Mesendoderm (in vitro differentiated cells): ENCODE measurements at regions not wholly inside any gene's neighbourhood (a gene's known extent, or its start where the extent isn't known, plus 50 kb on each side); places are given as distances from the start of the nearest gene placed in this dataset.

Source experiments
- DNase-seq: peaks from one replicate; pipeline ENCODE4 v3.0.0; 2013
- H2AK5ac ChIP-seq: 2 replicates; pipeline ENCODE4 v1.6.1; 2013; ENCODE audit warnings: low read length, inconsistent platforms
- H2BK120ac ChIP-seq: 2 replicates; pipeline ENCODE4 v1.6.1; 2013; ENCODE audit warnings: low read depth, mild to moderate bottlenecking, low read length, moderate library complexity, mixed read lengths
- H2BK15ac ChIP-seq: replicated peaks from 2 replicates; pipeline ENCODE4 v1.6.1; 2013; ENCODE audit warnings: low read depth, mild to moderate bottlenecking, moderate library complexity
- H2BK5ac ChIP-seq: 2 replicates; pipeline ENCODE4 v1.6.1; 2013; ENCODE audit warnings: low read length, inconsistent platforms
- H3K18ac ChIP-seq: 2 replicates; pipeline ENCODE4 v1.6.1; 2013; ENCODE audit warnings: mild to moderate bottlenecking, low read length, mixed read lengths
- H3K23ac ChIP-seq: one replicate; pipeline ENCODE4 v1.6.1; 2013; ENCODE audit warnings: low read length
- H3K27ac ChIP-seq: 2 replicates; pipeline ENCODE4 v1.5.1; 2013; ENCODE audit warnings: low read depth, mild to moderate bottlenecking, inconsistent platforms, low read length, moderate library complexity
- H3K27me3 ChIP-seq: 2 replicates; pipeline ENCODE4 v1.6.1; 2013; ENCODE audit warnings: low read length, control low read depth, mild to moderate bottlenecking, inconsistent platforms; ENCODE audit not compliant: insufficient read depth, poor library complexity
- H3K36me3 ChIP-seq: 2 replicates; pipeline ENCODE4 v1.6.1; 2013; ENCODE audit warnings: low read length, inconsistent platforms; ENCODE audit not compliant: control insufficient read depth, insufficient read depth
- H3K4ac ChIP-seq: one replicate; pipeline ENCODE4 v1.6.1; 2013; ENCODE audit warnings: low read depth, mild to moderate bottlenecking, low read length, moderate library complexity
- H3K4me1 ChIP-seq: 2 replicates; pipeline ENCODE4 v1.6.1; 2013; ENCODE audit warnings: low read depth, low read length, inconsistent platforms; ENCODE audit not compliant: control insufficient read depth
- H3K4me2 ChIP-seq: 2 replicates; pipeline ENCODE4 v1.6.1; 2013; ENCODE audit warnings: low read length
- H3K4me3 ChIP-seq: 2 replicates; pipeline ENCODE4 v1.5.1; 2013; ENCODE audit warnings: mild to moderate bottlenecking, low read length
- H3K56ac ChIP-seq: one replicate; pipeline ENCODE4 v1.6.1; 2013; ENCODE audit warnings: low read length
- H3K79me1 ChIP-seq: 2 replicates; pipeline ENCODE4 v1.6.1; 2013; ENCODE audit warnings: low read length, inconsistent platforms
- H3K79me2 ChIP-seq: 2 replicates; pipeline ENCODE4 v1.6.1; 2013; ENCODE audit warnings: mild to moderate bottlenecking, low read length; ENCODE audit not compliant: control insufficient read depth, insufficient read depth
- H3K9ac ChIP-seq: 2 replicates; pipeline ENCODE4 v1.6.1; 2013; ENCODE audit warnings: low read length, inconsistent platforms
- H4K5ac ChIP-seq: one replicate; pipeline ENCODE4 v1.6.1; 2013; ENCODE audit warnings: low read length
- H4K8ac ChIP-seq: one replicate; pipeline ENCODE4 v1.6.1; 2013; ENCODE audit warnings: low read depth, mild to moderate bottlenecking, control low read depth, low read length, moderate library complexity
- WGBS: extraction: QIAGEN DNeasy Blood & Tissue Kit; methylation state at CpG from one replicate; pipeline ENCODE4 v1.1.7; 2013; ENCODE audit warnings: low lambda C conversion rate, missing lambda C conversion rate; ENCODE audit not compliant: insufficient coverage; ENCODE audit errors: extremely low coverage; 5-methylcytosine and 5-hydroxymethylcytosine counted together

GRCh38 chr3:43162230-43163084 is 56.6 kb upstream of the POMGNT2 start:
- Histone ChIP-seq H3K36me3 (no peaks in the 10 kb centered on the region), H3K4ac (no peak overlapping the region), H3K23ac (no peak overlapping the region), H2BK15ac (no peak overlapping the region), H4K5ac (no peak overlapping the region), H3K4me1 (peaks cover 3% of the 10 kb centered on the region), H3K18ac (no peak overlapping the region), H2BK5ac (no peak overlapping the region), H4K8ac (no peak overlapping the region), H3K79me2 (no peaks in the 10 kb centered on the region), H3K4me2 (no peak overlapping the region), H2AK5ac (no peak overlapping the region), H3K9ac (no peak overlapping the region), H3K56ac (no peak overlapping the region), H3K27me3 (no peaks in the 10 kb centered on the region), H3K4me3 (no peak overlapping the region), H3K79me1 (no peaks in the 10 kb centered on the region), H3K27ac (no peak overlapping the region), H2BK120ac (no peak overlapping the region)
- WGBS: no CpG with 5 or more reads among the region's 13 CpGs
- peak; percentile 55 for DNase-seq

- Histone ChIP-seq H3K27me3 (no peaks in the 10 kb centered on the region), H3K4me1 (peaks cover 3% of the 10 kb centered on the region)
- no CpG with 5 or more reads among the region's 5 CpGs for WGBS
These were observed 55.9 kb upstream of the POMGNT2 start for GRCh38 chr3:43161684-43162229.

GRCh38 chr3:43160664-43161063 is 54.8 kb upstream of the POMGNT2 start:
- no peak overlapping the region for H3K9ac ChIP-seq
- H3K79me1 ChIP-seq: no peaks in the 10 kb centered on the region
- H2BK15ac ChIP-seq: no peak overlapping the region
- no peaks in the 10 kb centered on the region for H3K79me2 ChIP-seq
- H3K18ac ChIP-seq: no peak overlapping the region
- DNase-seq: no peak
- H4K8ac ChIP-seq: no peak overlapping the region
- H3K23ac ChIP-seq: no peak overlapping the region
- no peak overlapping the region for H4K5ac ChIP-seq
- H3K4me2 ChIP-seq: no peak overlapping the region
- H2BK120ac ChIP-seq: no peak overlapping the region
- H2BK5ac ChIP-seq: no peak overlapping the region
- no peak overlapping the region for H2AK5ac ChIP-seq
- H3K4ac ChIP-seq: no peak overlapping the region
- H3K36me3 ChIP-seq: no peaks in the 10 kb centered on the region
- no peak overlapping the region for H3K56ac ChIP-seq
- H3K4me1 ChIP-seq: peaks cover 3% of the 10 kb centered on the region
- H3K4me3 ChIP-seq: no peak overlapping the region
- no peak overlapping the region for H3K27ac ChIP-seq
- no peaks in the 10 kb centered on the region for H3K27me3 ChIP-seq
- WGBS: no CpG with 5 or more reads among the region's 1 CpG

More at GRCh38 chr3:43161684-43162229, 55.9 kb upstream of the POMGNT2 start:
- H3K23ac ChIP-seq: no peak overlapping the region
- no peak overlapping the region for H3K9ac ChIP-seq
- no peaks in the 10 kb centered on the region for H3K79me2 ChIP-seq
- H3K4me3 ChIP-seq: no peak overlapping the region
- H3K36me3 ChIP-seq: no peaks in the 10 kb centered on the region
- no peak overlapping the region for H2BK5ac ChIP-seq
- no peak overlapping the region for H3K27ac ChIP-seq
- H3K79me1 ChIP-seq: no peaks in the 10 kb centered on the region
- peak; percentile 38 for DNase-seq
- H3K56ac ChIP-seq: no peak overlapping the region
- H4K5ac ChIP-seq: no peak overlapping the region
- no peak overlapping the region for H3K18ac ChIP-seq
- no peak overlapping the region for H3K4me2 ChIP-seq
- no peak overlapping the region for H2BK120ac ChIP-seq
- H2AK5ac ChIP-seq: no peak overlapping the region
- H4K8ac ChIP-seq: no peak overlapping the region
- no peak overlapping the region for H2BK15ac ChIP-seq
- no peak overlapping the region for H3K4ac ChIP-seq

DNA sequence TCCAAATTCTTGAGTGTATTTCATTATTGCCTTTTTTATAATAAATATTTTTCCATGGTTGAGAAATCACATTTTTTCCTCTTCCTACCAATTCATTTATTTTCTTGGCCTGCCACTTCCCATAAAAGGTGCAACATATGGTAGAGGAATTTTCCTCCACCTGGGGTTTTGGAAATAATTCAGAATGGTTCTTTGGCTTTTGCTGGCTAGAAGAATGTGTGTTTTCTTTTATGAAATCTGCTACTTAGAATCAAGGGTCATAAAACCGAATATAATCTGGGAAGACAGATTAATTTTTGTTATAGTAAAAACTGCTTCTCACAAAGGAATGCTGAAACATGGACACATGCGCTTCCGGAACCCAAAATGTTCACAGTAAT is 54.0 kb upstream of the POMGNT2 start:
- Histone ChIP-seq H3K79me2 (no peaks in the 10 kb centered on the region), H3K79me1 (no peaks in the 10 kb centered on the region), H2AK5ac (no peak overlapping the region), H3K4me2 (no peak overlapping the region), H2BK15ac (no peak overlapping the region), H4K8ac (no peak overlapping the region), H2BK120ac (no peak overlapping the region), H3K4me3 (no peak overlapping the region), H3K4me1 (peaks cover 3% of the 10 kb centered on the region), H2BK5ac (no peak overlapping the region), H3K18ac (no peak overlapping the region), H3K27ac (no peak overlapping the region), H3K27me3 (no peaks in the 10 kb centered on the region), H3K4ac (no peak overlapping the region), H3K9ac (no peak overlapping the region), H3K56ac (no peak overlapping the region), H3K23ac (no peak overlapping the region), H4K5ac (no peak overlapping the region), H3K36me3 (no peaks in the 10 kb centered on the region)
- DNase-seq: no peak
- WGBS: no CpG with 5 or more reads among the region's 3 CpGs

DNA sequence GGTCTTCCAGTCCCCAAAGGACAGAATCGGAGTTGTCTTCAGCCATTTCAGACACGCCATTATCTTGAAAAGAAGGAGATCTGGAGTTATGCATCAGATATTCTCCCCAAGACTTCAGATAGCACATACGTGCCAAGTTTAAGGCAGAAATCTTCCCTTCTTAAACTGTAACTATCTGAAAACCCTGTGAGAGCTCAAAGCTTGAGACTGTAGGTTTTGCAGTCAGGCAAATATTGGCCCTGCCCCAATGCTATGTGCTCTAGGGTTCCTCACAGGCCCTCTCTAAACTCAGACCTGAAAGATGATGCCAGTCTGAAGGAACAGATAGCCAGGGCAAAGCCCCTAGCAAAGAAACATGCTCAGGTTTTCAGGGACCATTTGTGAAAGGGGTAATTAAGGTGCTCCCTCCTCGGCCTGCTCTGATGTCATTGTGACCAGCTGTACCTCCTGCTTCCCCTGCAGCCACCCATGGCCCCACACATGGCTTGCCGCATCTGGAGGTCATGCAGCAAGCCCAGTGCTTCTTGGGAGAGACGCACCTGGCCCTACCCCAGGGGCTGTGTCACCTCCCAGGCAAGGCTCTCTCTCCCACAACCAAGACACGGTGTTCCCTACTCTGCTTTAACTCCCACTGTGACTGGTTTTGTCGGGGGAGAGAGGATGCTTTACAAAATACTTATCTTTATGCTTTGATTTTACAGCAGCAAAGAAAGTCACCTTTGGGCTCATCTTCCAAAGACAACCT is 53.4 kb upstream of the POMGNT2 start:
- Histone ChIP-seq H3K4me2 (no peak overlapping the region), H2BK15ac (no peak overlapping the region), H3K18ac (no peak overlapping the region), H3K23ac (no peak overlapping the region), H3K36me3 (no peaks in the 10 kb centered on the region), H3K56ac (no peak overlapping the region), H4K8ac (no peak overlapping the region), H2BK120ac (no peak overlapping the region), H4K5ac (no peak overlapping the region), H3K79me1 (no peaks in the 10 kb centered on the region), H3K27ac (no peak overlapping the region), H2BK5ac (no peak overlapping the region), H3K79me2 (no peaks in the 10 kb centered on the region), H3K4me3 (no peak overlapping the region), H3K9ac (no peak overlapping the region), H3K27me3 (no peaks in the 10 kb centered on the region), H3K4me1 (peaks cover 3% of the 10 kb centered on the region), H3K4ac (no peak overlapping the region), H2AK5ac (no peak overlapping the region)
- DNase-seq: no peak
- WGBS: no CpG with 5 or more reads among the region's 8 CpGs
